PC-9 (cell line): ENCODE measurements at regions not wholly inside any gene's neighbourhood (a gene's known extent, or its start where the extent isn't known, plus 50 kb on each side); places are given as distances from the start of the nearest gene placed in this dataset.
"Not testable (repeated sequence)": the region's sequence is repeated elsewhere in the genome, so short reads cannot be mapped to it uniquely, and the experiment has no call there.

ENCODE experiments used
- CTCF ChIP-seq: fragments of 200-600 bp; sonication (generic); conservative IDR thresholded peaks from 2 replicates; pipeline ENCODE4 v1.6.1; 2017; ENCODE audit warnings: mixed run types, antibody characterized with exemption, mild to moderate bottlenecking, moderate library complexity
- EZH2 ChIP-seq: fragments of 200-600 bp; sonication (generic); IDR thresholded peaks from 2 replicates; pipeline ENCODE4 v1.8.0; 2017; ENCODE audit warnings: antibody characterized with exemption, low read depth

- TF ChIP-seq CTCF, EZH2: not testable (repeated sequence)
These were observed 4499.8 kb upstream of the OR11H1 start for GRCh38 chr22:11028180-11028579.
